ENCODE measurements at regions not wholly inside any gene's neighbourhood (a gene's known extent, or its start where the extent isn't known, plus 50 kb on each side); places are given as distances from the start of the nearest gene placed in this dataset.

GRCh38 chr1:163650624-163651023 lies 328.9 kb downstream of the NUF2 start:
- Histone ChIP-seq H3K4me3 (no peak overlapping the region), H3K27me3 (no peaks in the 10 kb centered on the region), H3K27ac (no peak overlapping the region), H3K4me1 (ENCODE audit: insufficient read depth) (no peaks in the 10 kb centered on the region), H3K36me3 (no peaks in the 10 kb centered on the region), H3K9me3 (no peaks in the 10 kb centered on the region)
- TF ChIP-seq EP300 (IDR thresholded peaks at IDR 0.05) (no peak), CTCF (IDR thresholded peaks at IDR 0.05) (no peak), POLR2A (IDR thresholded peaks at IDR 0.05) (no peak)
- WGBS, 3 donors = 78 to 86% (median 81%) methylated on average over 4 of the region's 4 CpGs
- intact Hi-C loops (cut with DNase I) = no loop called here
- no peak for DNase-seq

- DNase-seq = no peak
- TF ChIP-seq POLR2A (IDR thresholded peaks at IDR 0.05) = no peak
- TF ChIP-seq EP300 (IDR thresholded peaks at IDR 0.05) = no peak
- TF ChIP-seq CTCF (IDR thresholded peaks at IDR 0.05) = no peak
- no peaks in the 10 kb centered on the region for H3K4me1 ChIP-seq (ENCODE audit: insufficient read depth)
Observed at GRCh38 chr1:163652441-163652840, 330.7 kb downstream of the NUF2 start.

GRCh38 chr1:163655565-163655964 lies 333.8 kb downstream of the NUF2 start:
- Histone ChIP-seq H3K4me3 (no peak overlapping the region), H3K4me1 (ENCODE audit: insufficient read depth) (no peaks in the 10 kb centered on the region), H3K9me3 (no peaks in the 10 kb centered on the region), H3K27me3 (no peaks in the 10 kb centered on the region), H3K27ac (no peak overlapping the region), H3K36me3 (no peaks in the 10 kb centered on the region)
- TF ChIP-seq EP300 (IDR thresholded peaks at IDR 0.05) = no peak
- no peak for TF ChIP-seq CTCF (IDR thresholded peaks at IDR 0.05)
- no peak for TF ChIP-seq POLR2A (IDR thresholded peaks at IDR 0.05)
- intact Hi-C loops (cut with DNase I) = no loop called here
- no peak for DNase-seq

More at GRCh38 chr1:163652441-163652840, 330.7 kb downstream of the NUF2 start:
- Histone ChIP-seq H3K9me3 (no peaks in the 10 kb centered on the region), H3K27ac (no peak overlapping the region), H3K4me3 (no peak overlapping the region), H3K36me3 (no peaks in the 10 kb centered on the region), H3K27me3 (no peaks in the 10 kb centered on the region)
- intact Hi-C loops (cut with DNase I) = no loop called here

GRCh38 chr1:163656095-163656759 lies 334.5 kb downstream of the NUF2 start:
- Histone ChIP-seq H3K9me3 (no peaks in the 10 kb centered on the region), H3K27me3 (no peaks in the 10 kb centered on the region), H3K27ac (no peak overlapping the region), H3K36me3 (no peaks in the 10 kb centered on the region), H3K4me1 (ENCODE audit: insufficient read depth) (no peaks in the 10 kb centered on the region), H3K4me3 (no peak overlapping the region)
- DNase-seq = peak in 1 of 5 donors; percentile 12
- intact Hi-C loops (cut with DNase I) = no loop called here
- no peak for TF ChIP-seq CTCF (IDR thresholded peaks at IDR 0.05)
- no peak for TF ChIP-seq EP300 (IDR thresholded peaks at IDR 0.05)
- TF ChIP-seq POLR2A (IDR thresholded peaks at IDR 0.05) = no peak
- 24 to 43% (median 33%) methylated on average over 4 of the region's 4 CpGs for WGBS, 3 donors
